ENCODE measurements at regions not wholly inside any gene's neighbourhood (a gene's known extent, or its start where the extent isn't known, plus 50 kb on each side); places are given as distances from the start of the nearest gene placed in this dataset.

- DNase-seq (ENCODE audit: low read depth, low spot score) = no peak
- Histone ChIP-seq H3K9me3 (ENCODE audit: control insufficient read depth, insufficient read depth, low read length) (no peaks in the 10 kb centered on the region), H3K4me3 (ENCODE audit: low read depth, low read length) (no peak overlapping the region), H3K27ac (ENCODE audit: low read depth, low read length) (no peak overlapping the region), H3K27me3 (ENCODE audit: control insufficient read depth, insufficient read depth, low read length) (no peaks in the 10 kb centered on the region)
- POLR2A ChIA-PET = no interaction called here
- CTCF ChIA-PET = no interaction called here
- TF ChIP-seq, protein P1, sequence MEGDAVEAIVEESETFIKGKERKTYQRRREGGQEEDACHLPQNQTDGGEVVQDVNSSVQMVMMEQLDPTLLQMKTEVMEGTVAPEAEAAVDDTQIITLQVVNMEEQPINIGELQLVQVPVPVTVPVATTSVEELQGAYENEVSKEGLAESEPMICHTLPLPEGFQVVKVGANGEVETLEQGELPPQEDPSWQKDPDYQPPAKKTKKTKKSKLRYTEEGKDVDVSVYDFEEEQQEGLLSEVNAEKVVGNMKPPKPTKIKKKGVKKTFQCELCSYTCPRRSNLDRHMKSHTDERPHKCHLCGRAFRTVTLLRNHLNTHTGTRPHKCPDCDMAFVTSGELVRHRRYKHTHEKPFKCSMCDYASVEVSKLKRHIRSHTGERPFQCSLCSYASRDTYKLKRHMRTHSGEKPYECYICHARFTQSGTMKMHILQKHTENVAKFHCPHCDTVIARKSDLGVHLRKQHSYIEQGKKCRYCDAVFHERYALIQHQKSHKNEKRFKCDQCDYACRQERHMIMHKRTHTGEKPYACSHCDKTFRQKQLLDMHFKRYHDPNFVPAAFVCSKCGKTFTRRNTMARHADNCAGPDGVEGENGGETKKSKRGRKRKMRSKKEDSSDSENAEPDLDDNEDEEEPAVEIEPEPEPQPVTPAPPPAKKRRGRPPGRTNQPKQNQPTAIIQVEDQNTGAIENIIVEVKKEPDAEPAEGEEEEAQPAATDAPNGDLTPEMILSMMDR (IDR thresholded peaks at IDR 0.05; ENCODE audit: low read depth, low read length) = no peak
Measured at GRCh38 chr13:84670245-84670644, 788.0 kb upstream of the SLITRK1 start.

GRCh38 chr13:84668637-84669036 is 786.4 kb upstream of the SLITRK1 start:
- Histone ChIP-seq H3K27me3 (ENCODE audit: control insufficient read depth, insufficient read depth, low read length) (no peaks in the 10 kb centered on the region), H3K27ac (ENCODE audit: low read depth, low read length) (no peak overlapping the region), H3K4me3 (ENCODE audit: low read depth, low read length) (no peak overlapping the region), H3K9me3 (ENCODE audit: control insufficient read depth, insufficient read depth, low read length) (no peaks in the 10 kb centered on the region)
- TF ChIP-seq, protein P1 (IDR thresholded peaks at IDR 0.05; ENCODE audit: low read depth, low read length) = no peak
- ChIA-PET CTCF (no interaction called here), POLR2A (no interaction called here)
- DNase-seq (ENCODE audit: low read depth, low spot score) = no peak

DNA sequence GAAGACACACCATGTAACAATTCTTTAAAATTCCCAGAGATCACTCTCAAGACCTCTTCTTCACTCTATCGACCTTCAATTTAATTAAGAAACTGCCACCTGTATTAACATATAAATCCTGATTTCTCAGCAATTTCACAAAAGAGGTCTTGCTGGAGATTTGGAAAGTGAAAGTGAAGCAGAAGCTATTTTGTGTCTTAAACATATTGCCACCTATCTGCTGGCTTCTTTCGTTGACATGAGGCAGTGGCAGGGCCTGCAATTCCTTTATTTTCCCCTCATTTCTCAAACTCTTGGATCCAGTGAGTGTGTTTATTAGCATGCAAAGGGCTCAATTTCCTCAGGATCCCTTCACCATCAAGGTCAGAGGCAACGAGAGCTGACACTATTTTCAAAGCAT is 780.2 kb upstream of the SLITRK1 start:
- no peaks in the 10 kb centered on the region for H3K27me3 ChIP-seq (ENCODE audit: control insufficient read depth, insufficient read depth, low read length)

GRCh38 chr13:84661718-84662117 is 779.4 kb upstream of the SLITRK1 start:
- no peak for DNase-seq (ENCODE audit: low read depth, low spot score)
- TF ChIP-seq, protein P1 (IDR thresholded peaks at IDR 0.05; ENCODE audit: low read depth, low read length) = no peak
- H3K4me3 ChIP-seq (ENCODE audit: low read depth, low read length) = no peak overlapping the region
- ChIA-PET POLR2A (no interaction called here), CTCF (no interaction called here)
- H3K27ac ChIP-seq (ENCODE audit: low read depth, low read length) = no peak overlapping the region
- H3K9me3 ChIP-seq (ENCODE audit: control insufficient read depth, insufficient read depth, low read length) = no peaks in the 10 kb centered on the region
- H3K27me3 ChIP-seq (ENCODE audit: control insufficient read depth, insufficient read depth, low read length) = no peaks in the 10 kb centered on the region

More for the DNA sequence above, 780.2 kb upstream of the SLITRK1 start:
- no peaks in the 10 kb centered on the region for H3K9me3 ChIP-seq (ENCODE audit: control insufficient read depth, insufficient read depth, low read length)
- H3K4me3 ChIP-seq (ENCODE audit: low read depth, low read length) = no peak overlapping the region
- CTCF ChIA-PET = no interaction called here
- no peak overlapping the region for H3K27ac ChIP-seq (ENCODE audit: low read depth, low read length)
- POLR2A ChIA-PET = no interaction called here
- no peak for DNase-seq (ENCODE audit: low read depth, low spot score)
- TF ChIP-seq, protein P1 (IDR thresholded peaks at IDR 0.05; ENCODE audit: low read depth, low read length) = no peak

GRCh38 chr13:84659359-84659661 is 777.0 kb upstream of the SLITRK1 start:
- TF ChIP-seq, protein P1 (IDR thresholded peaks at IDR 0.05; ENCODE audit: low read depth, low read length) = no peak
- CTCF ChIA-PET = no interaction called here
- no peak overlapping the region for H3K27ac ChIP-seq (ENCODE audit: low read depth, low read length)

More at GRCh38 chr13:84659359-84659661, 777.0 kb upstream of the SLITRK1 start:
- H3K9me3 ChIP-seq (ENCODE audit: control insufficient read depth, insufficient read depth, low read length) = no peaks in the 10 kb centered on the region
- no peaks in the 10 kb centered on the region for H3K27me3 ChIP-seq (ENCODE audit: control insufficient read depth, insufficient read depth, low read length)
- no peak overlapping the region for H3K4me3 ChIP-seq (ENCODE audit: low read depth, low read length)
- DNase-seq (ENCODE audit: low read depth, low spot score) = no peak
- POLR2A ChIA-PET = no interaction called here
